T follicular helper cell (primary cell): ENCODE measurements at regions not wholly inside any gene's neighbourhood (a gene's known extent, or its start where the extent isn't known, plus 50 kb on each side); places are given as distances from the start of the nearest gene placed in this dataset.
"Not testable (repeated sequence)": the region's sequence is repeated elsewhere in the genome, so short reads cannot be mapped to it uniquely, and the experiment has no call there.

ENCODE experiments used
- DNase-seq: peaks from one replicate; pipeline ENCODE4 v3.0.0-alpha.2; 2020; ENCODE audit warnings: low read depth

DNA sequence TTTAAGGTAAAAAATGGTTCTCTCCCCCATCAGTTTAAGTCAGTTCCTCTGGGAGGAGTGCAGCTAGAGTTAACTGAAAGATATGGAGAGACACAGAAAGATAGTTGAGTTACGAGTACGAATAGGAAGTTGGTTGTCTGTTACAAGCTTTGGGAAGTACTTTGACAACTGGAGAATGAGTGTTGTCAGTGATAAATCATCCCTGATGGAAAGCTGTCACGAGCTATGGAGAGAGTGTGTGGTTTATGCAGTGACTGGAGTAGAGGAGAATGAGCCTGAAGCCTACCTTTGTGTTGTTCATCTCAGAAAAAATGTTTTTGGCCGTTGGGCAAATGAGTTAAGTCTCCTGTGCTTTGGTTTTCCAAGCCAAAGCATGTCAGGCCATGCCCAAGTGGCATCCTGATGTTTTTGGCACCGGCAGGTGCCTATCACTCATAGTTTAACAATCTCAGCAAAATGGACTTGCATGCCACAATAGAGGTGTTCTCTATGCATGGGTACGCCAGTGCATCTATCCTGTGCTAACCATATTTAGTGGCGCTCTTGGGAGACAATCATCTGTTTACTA lies 350.2 kb downstream of the IRS2 start:
- DNase-seq = no peak

- DNase-seq = no peak
Measured at GRCh38 chr13:109431217-109431616, 355.2 kb downstream of the IRS2 start.

GRCh38 chr13:109428146-109428545 lies 358.2 kb downstream of the IRS2 start:
- DNase-seq = no peak

DNA sequence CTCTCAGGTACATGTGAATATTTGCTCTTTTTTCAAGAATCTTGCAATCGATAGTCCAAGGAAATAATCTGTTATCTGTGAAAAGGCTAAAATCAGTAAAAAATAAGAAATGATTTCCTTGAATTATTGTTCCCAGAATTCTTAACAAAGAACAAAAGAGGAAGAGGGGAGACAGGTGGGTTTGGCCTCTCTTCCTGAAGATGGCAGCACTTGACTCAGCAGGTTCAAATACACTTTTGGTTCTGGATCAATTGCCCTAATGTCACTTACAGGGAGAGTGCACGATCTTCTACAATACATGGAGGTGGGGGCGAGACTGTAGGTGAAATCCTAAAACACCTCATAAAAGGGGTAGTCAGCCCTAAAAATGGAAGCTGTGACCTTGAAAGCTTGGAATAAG lies 358.7 kb downstream of the IRS2 start:
- DNase-seq = no peak

DNA sequence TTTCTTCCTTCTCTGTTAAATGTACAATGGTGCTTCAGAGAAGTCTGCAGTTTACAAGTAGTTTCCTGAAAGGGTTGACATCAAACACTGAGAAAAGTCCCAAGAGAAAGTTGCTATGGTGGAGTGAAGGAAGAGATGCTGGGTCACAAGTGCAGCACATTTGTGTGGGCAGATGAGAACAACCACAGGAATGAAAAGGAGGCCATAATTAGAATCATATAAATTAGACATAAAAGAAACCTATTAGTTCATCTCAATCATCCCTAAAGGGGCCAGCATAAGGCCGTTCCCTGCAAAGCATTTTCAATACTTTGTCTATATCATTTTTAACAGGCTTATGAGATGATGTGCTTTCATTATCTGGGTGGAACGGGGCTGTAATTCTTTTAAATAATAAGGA lies 359.2 kb downstream of the IRS2 start:
- DNase-seq = no peak

DNA sequence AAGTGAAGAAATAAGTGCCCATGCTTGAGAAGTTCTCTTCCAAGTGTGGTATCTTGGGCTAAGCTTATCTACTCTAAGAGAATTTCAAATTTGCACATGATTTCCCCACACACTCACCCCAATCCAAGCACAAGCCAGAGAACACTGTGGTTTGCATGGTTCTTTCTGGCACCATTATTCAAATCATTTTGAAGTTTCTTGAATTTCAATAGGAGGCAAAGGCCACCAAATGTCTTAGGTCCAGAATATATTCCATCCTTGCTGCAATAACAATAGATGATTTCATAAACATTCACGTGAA lies 359.7 kb downstream of the IRS2 start:
- DNase-seq = no peak

- no peak for DNase-seq
Measured at GRCh38 chr13:109425821-109426689, 360.3 kb downstream of the IRS2 start.

DNA sequence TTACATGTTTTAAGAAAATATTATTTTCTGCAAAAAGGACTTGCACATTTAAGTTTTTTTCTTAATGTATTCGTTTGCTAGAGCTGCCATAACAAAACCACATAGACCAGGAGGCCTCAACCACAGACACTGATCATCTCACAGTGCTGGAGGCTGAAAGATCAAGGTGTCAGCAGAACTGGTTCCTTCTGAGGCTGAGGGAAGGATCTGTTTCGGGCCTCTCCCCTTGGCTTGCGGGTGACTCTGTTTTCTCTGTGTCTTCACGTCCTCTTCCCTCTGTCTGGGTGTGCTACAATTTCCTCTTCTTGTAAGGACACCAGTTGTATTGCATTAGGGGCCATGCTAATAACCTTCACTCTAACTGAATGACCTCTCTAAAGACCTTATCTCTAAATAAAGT lies 364.2 kb downstream of the IRS2 start:
- DNase-seq = no peak

DNA sequence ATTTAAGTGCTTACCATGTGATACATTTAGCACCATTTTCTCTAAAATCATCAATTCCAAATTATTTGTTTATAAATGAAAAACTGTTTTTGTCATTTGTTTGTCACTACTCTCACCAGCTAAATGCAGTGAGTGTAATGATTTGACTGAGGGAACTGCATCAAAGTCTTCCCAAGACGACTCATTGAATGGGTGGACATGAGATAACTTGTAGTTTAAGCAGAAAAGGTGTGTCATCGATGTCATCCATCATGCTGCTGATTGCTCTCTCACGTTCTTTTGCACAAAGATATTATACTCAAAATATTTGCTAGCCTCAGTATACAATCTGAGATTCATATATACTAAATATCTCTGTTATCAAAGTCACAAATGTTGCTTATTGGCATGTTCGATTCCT lies 366.5 kb downstream of the IRS2 start:
- no peak for DNase-seq

GRCh38 chr13:109418111-109418510 lies 368.3 kb downstream of the IRS2 start:
- DNase-seq = no peak

DNA sequence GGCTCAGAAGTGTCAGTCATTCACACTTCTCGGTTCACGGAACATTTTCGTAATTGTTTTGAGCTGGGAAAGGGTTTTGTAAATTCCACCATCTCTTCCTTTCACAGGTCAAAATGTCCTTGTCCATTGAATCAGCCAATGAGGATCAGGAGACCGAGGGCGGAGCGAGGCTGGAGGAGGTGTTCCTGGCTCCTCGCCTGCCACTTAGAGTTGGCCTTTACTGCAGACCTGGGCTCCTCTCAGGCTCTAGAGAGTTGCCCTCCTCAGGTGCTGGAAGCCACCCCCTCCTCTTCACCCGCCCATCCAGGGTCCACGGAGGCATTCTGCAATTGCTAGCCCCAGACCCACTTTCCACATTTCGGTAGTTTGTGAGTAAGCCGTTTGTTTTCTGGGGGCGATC lies 370.4 kb downstream of the IRS2 start:
- DNase-seq = no peak

DNA sequence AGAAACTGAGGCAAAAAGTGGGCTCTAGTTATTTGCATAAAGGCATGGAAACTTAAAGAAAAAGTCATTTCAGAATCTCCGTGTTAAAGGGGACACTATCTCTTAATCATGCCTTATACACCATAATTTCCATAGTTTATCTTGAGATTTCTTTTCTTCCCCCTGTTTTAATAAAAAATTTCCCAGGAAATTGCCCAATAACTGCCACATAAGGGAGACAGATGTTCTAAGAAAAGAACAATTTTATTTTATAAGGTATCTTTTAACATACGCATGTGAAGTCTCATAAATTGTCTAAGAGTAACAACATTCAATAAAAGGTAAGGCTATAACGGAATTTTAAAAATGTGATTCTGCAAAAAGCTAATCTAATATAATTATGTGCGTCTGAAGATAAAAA lies 371.3 kb downstream of the IRS2 start:
- DNase-seq = no peak

GRCh38 chr13:109412283-109412901 lies 374.0 kb downstream of the IRS2 start:
- no peak for DNase-seq

- DNase-seq = no peak
Measured at GRCh38 chr13:109410868-109411267, 375.5 kb downstream of the IRS2 start.

GRCh38 chr13:109408591-109409382 lies 377.6 kb downstream of the IRS2 start:
- DNase-seq = no peak

DNA sequence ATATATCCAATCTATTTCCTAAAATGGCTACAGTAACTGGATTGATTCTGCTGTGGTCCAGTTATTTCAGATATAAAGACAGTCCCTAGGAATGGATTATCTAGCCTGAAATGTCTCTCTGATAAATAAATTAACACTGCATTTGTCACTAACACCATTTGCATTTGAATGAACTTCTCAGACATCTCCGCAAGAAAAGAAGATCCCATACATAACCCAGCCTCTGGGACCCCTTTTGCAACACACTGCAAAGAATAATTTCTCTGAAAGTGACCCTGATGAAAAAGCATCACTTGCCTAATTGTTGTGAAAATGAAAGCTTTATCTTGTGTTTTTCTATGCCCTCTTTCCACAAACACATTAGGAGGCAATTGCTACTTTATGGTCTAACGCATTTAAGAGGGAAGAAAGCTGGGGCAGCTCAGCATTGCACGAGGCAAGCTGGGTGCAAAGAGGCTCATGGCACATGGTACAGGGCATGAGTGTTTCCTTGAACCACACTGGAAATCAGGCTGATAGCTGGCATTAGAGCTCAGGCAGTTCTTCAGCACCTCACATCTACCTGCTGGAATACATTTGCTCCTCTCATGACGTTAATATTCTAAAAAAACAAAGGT lies 379.9 kb downstream of the IRS2 start:
- no peak for DNase-seq

- no peak for DNase-seq
Measured at GRCh38 chr13:109403012-109403421, 383.4 kb downstream of the IRS2 start.

DNA sequence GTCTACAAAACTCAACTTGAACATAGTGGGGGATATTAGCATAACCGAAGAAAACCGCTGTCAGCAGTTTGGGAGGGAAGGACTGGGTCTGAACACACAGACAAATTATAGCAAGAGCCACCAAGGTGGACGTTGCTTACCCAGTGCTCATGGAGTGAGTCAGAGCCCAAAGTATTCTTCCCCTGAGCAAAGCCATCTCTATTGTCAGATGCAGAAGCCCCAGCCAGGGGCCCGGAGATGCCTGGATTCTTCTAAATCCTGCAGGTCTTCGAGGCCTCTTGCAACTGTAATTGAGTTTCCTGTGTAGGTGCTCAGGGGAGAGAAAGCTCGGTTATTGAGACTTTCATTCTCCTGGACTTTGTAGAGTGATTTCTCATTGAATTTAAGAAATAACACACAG lies 384.5 kb downstream of the IRS2 start:
- DNase-seq = no peak

DNA sequence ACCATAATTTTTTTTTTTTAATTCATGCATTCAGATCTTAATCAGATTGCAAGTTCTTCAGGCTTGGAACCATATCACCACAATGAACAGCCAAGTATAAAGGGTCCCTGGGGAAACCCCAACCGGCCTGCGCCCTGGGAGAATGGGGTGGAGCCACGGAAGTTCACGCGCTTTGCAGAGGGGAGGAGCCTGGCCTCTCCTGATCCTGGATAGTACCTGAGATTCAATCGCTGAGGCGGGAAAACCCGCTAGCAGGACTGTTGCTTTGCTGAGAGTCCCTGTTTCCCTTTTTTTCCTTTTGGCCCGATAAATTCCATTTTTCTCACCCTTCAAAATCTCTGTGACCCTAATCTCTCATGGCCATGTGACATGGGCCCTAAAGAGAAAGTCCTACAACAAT lies 385.1 kb downstream of the IRS2 start:
- no peak for DNase-seq

- DNase-seq = no peak
Measured at GRCh38 chr13:109400624-109401257, 385.6 kb downstream of the IRS2 start.

GRCh38 chr13:109400209-109400608 lies 386.2 kb downstream of the IRS2 start:
- no peak for DNase-seq

DNA sequence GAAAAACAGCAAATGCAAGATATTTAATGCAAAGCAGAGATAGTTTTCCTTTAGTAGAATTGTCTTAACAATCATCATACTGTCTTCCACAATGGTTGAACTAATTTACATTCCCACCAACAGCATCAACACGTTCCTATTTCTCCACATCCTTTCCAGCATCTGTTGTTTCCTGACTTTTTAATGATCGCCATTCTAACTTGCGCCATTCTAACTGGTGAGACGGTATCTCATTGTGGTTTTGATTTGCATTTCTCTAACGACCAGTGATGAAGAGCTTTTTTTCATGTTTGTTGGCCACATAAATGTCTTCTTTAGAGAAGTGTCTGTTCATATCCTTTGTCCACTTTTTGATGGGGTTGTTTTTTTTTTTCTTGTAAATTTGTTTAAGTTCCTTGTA lies 388.3 kb downstream of the IRS2 start:
- not testable (repeated sequence) for DNase-seq
